ENCODE measurements at regions not wholly inside any gene's neighbourhood (a gene's known extent, or its start where the extent isn't known, plus 50 kb on each side); places are given as distances from the start of the nearest gene placed in this dataset.
A peak's percentile ranks its signal among the peaks of the same experiment; 100 is the strongest.

DNA sequence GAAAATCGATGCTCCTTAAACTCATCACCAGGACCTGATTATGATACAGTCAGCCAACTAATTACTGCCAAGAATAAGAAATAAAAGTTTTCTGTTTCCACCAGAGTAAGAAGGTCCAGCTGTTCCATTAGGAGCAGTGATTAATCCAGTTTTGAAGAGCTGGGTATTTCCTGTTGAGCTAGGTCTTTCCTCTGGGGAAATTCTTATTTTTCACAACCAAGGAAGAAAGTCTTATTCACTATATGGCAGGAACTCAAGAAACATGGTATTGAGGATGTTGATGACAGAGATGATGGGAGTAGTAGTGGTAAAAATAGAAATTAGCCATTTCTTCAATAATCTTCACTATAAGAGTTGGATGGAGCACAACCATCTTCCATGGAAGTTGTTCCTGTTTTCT is 374.6 kb upstream of the RUNX1 start:
- TF ChIP-seq, protein P1, sequence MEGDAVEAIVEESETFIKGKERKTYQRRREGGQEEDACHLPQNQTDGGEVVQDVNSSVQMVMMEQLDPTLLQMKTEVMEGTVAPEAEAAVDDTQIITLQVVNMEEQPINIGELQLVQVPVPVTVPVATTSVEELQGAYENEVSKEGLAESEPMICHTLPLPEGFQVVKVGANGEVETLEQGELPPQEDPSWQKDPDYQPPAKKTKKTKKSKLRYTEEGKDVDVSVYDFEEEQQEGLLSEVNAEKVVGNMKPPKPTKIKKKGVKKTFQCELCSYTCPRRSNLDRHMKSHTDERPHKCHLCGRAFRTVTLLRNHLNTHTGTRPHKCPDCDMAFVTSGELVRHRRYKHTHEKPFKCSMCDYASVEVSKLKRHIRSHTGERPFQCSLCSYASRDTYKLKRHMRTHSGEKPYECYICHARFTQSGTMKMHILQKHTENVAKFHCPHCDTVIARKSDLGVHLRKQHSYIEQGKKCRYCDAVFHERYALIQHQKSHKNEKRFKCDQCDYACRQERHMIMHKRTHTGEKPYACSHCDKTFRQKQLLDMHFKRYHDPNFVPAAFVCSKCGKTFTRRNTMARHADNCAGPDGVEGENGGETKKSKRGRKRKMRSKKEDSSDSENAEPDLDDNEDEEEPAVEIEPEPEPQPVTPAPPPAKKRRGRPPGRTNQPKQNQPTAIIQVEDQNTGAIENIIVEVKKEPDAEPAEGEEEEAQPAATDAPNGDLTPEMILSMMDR (IDR thresholded peaks at IDR 0.05): no peak
- no CpG with 5 or more reads among the region's 1 CpG for WGBS (ENCODE audit: insufficient coverage)
- Histone ChIP-seq H4K20me1 (ENCODE audit: insufficient read depth, low read length) (no peaks in the 10 kb centered on the region), H3K4me3 (replicated peaks in 1 of 3; ENCODE audit: low read depth in 2 of 3, low read length in 3 of 3) (no peak overlapping the region), H3K79me2 (ENCODE audit: insufficient read depth, low read length) (no peaks in the 10 kb centered on the region), H3K4me1 (ENCODE audit: control insufficient read depth in 1 of 2, insufficient read depth in 2 of 2, low read length in 2 of 2) (peaks cover 11 to 12% of the 10 kb centered on the region in 2 donors), H3K9me3 (replicated peaks in 1 of 2; ENCODE audit: control insufficient read depth in 1 of 2, insufficient read depth in 1 of 2, low read length in 2 of 2) (peaks cover 0 to 19% of the 10 kb centered on the region in 2 donors), H3K36me3 (replicated peaks in 1 of 2; ENCODE audit: control insufficient read depth in 1 of 2, insufficient read depth in 2 of 2, low read length in 2 of 2) (no peaks in the 10 kb centered on the region), H3K27me3 (ENCODE audit: control insufficient read depth in 2 of 2, insufficient read depth in 2 of 2, low read length in 2 of 2) (no peaks in the 10 kb centered on the region), H3K4me2 (replicated peaks; ENCODE audit: extremely low read depth, low read length, poor library complexity, severe bottlenecking) (no peak overlapping the region), H3K9ac (ENCODE audit: insufficient read depth, low read length, poor library complexity, severe bottlenecking) (no peak overlapping the region), H2AFZ (ENCODE audit: insufficient read depth, low read depth, low read length, poor library complexity, severe bottlenecking) (no peak overlapping the region), H3K27ac (ENCODE audit: low read depth in 1 of 2, low read length in 2 of 2) (no peak overlapping the region)
- no peak overlapping the region for H3K27ac Mint-ChIP-seq
- intact Hi-C loops (cut with micrococcal nuclease): no loop called here
- H3K36me3 Mint-ChIP-seq: no peaks in the 10 kb centered on the region
- H3K4me1 Mint-ChIP-seq: peaks cover 13% of the 10 kb centered on the region
- peaks cover 2 to 21% (median 15%) of the 10 kb centered on the region in 7 donors for H3K9me3 Mint-ChIP-seq
- peak in 1 of 3 donors; percentile 41 for DNase-seq
- no peak overlapping the region for H3K4me3 Mint-ChIP-seq
- peaks cover 0 to 3% (median 0%) of the 10 kb centered on the region in 3 donors for H3K27me3 Mint-ChIP-seq (ENCODE audit: low read depth in 3 of 3)

DNA sequence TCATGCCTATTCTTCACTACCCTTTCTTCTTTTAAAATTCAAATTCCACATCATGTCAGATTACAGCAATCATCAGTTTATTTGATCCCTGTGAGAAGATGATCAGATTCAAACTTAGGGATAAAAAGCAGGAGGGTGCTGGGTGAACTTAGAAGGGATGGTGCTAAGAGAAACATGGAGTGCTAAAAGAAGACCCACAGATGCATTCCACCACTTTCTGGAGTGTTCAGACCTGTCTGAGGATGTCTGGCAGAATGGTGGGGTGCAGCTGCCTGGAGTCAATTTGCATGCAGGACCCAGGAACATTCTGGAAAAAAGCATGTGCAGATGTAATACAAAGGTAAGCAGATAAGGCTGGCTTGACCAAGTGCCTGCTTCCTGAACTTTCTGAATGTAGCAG is 372.9 kb upstream of the RUNX1 start:
- Mint-ChIP-seq H3K4me1 (no peaks in the 10 kb centered on the region), H3K36me3 (no peaks in the 10 kb centered on the region), H3K27ac (no peak overlapping the region), H3K9me3 (peaks cover 2 to 21% (median 15%) of the 10 kb centered on the region in 7 donors), H3K27me3 (ENCODE audit: low read depth in 3 of 3) (no peaks in the 10 kb centered on the region), H3K4me3 (no peak overlapping the region)
- Histone ChIP-seq H3K4me3 (replicated peaks in 1 of 3; ENCODE audit: low read depth in 2 of 3, low read length in 3 of 3) (no peak overlapping the region), H3K27ac (ENCODE audit: low read depth in 1 of 2, low read length in 2 of 2) (no peak overlapping the region), H3K4me2 (replicated peaks; ENCODE audit: extremely low read depth, low read length, poor library complexity, severe bottlenecking) (no peak overlapping the region), H4K20me1 (ENCODE audit: insufficient read depth, low read length) (no peaks in the 10 kb centered on the region), H3K27me3 (ENCODE audit: control insufficient read depth in 2 of 2, insufficient read depth in 2 of 2, low read length in 2 of 2) (no peaks in the 10 kb centered on the region), H3K9me3 (replicated peaks in 1 of 2; ENCODE audit: control insufficient read depth in 1 of 2, insufficient read depth in 1 of 2, low read length in 2 of 2) (peaks cover 0 to 19% of the 10 kb centered on the region in 2 donors), H3K9ac (ENCODE audit: insufficient read depth, low read length, poor library complexity, severe bottlenecking) (no peak overlapping the region), H2AFZ (ENCODE audit: insufficient read depth, low read depth, low read length, poor library complexity, severe bottlenecking) (no peak overlapping the region), H3K36me3 (replicated peaks in 1 of 2; ENCODE audit: control insufficient read depth in 1 of 2, insufficient read depth in 2 of 2, low read length in 2 of 2) (no peaks in the 10 kb centered on the region), H3K79me2 (ENCODE audit: insufficient read depth, low read length) (no peaks in the 10 kb centered on the region), H3K4me1 (ENCODE audit: control insufficient read depth in 1 of 2, insufficient read depth in 2 of 2, low read length in 2 of 2) (no peaks in the 10 kb centered on the region)
- TF ChIP-seq, protein P1 (IDR thresholded peaks at IDR 0.05): no peak
- DNase-seq: no peak
- intact Hi-C loops (cut with micrococcal nuclease): no loop called here

All from CD14-positive monocyte (primary cell).